ENCODE measurements at regions not wholly inside any gene's neighbourhood (a gene's known extent, or its start where the extent isn't known, plus 50 kb on each side); places are given as distances from the start of the nearest gene placed in this dataset.
"Not testable (repeated sequence)": the region's sequence is repeated elsewhere in the genome, so short reads cannot be mapped to it uniquely, and the experiment has no call there.

GRCh38 chr9:65462476-65462875 lies 177.5 kb upstream of the FOXD4L5 start:
- H3K4me1 Mint-ChIP-seq; H3K27me3 ChIP-seq (replicated peaks in 1 of 2; ENCODE audit: control insufficient read depth in 2 of 2, extremely low read depth in 1 of 2, insufficient read depth in 2 of 2, low read length in 1 of 2); H3K27ac ChIP-seq (ENCODE audit: low read length); H3K4me3 Mint-ChIP-seq; DNase-seq; CTCF ChIA-PET; H3K27ac Mint-ChIP-seq; H3K4me1 ChIP-seq (ENCODE audit: control insufficient read depth in 1 of 2, extremely low read depth in 1 of 2, insufficient read depth in 2 of 2, low read length in 2 of 2); H3K27me3 Mint-ChIP-seq; H3K36me3 Mint-ChIP-seq; POLR2A ChIA-PET; ATAC-seq (replicated peaks in 1 of 4); H3K9me3 ChIP-seq; H3K36me3 ChIP-seq (ENCODE audit: control insufficient read depth in 2 of 2, extremely low read depth in 1 of 2, insufficient read depth in 1 of 2, low read length in 1 of 2); H3K4me3 ChIP-seq (ENCODE audit: control insufficient read depth in 1 of 2, extremely low read depth in 1 of 2, low read length in 1 of 2): not testable (repeated sequence)
- H3K9me3 Mint-ChIP-seq = peaks cover 26 to 27% (median 26%) of the 10 kb centered on the region in 3 donors
- WGBS (ENCODE audit: insufficient coverage) = no CpG with 5 or more reads among the region's 15 CpGs

- no peak overlapping the region for H3K27ac ChIP-seq (ENCODE audit: low read length)
- Mint-ChIP-seq H3K4me1 (peaks cover 0 to 4% (median 0%) of the 10 kb centered on the region in 3 donors), H3K4me3 (no peak overlapping the region), H3K36me3 (no peaks in the 10 kb centered on the region), H3K9me3 (peaks cover 23 to 25% (median 23%) of the 10 kb centered on the region in 3 donors), H3K27me3 (no peaks in the 10 kb centered on the region), H3K27ac (no peak overlapping the region)
- no peaks in the 10 kb centered on the region for H3K4me1 ChIP-seq (ENCODE audit: control insufficient read depth in 1 of 2, extremely low read depth in 1 of 2, insufficient read depth in 2 of 2, low read length in 2 of 2)
- ChIA-PET CTCF (no interaction called here), POLR2A (no interaction called here)
- no peaks in the 10 kb centered on the region for H3K27me3 ChIP-seq (replicated peaks in 1 of 2; ENCODE audit: control insufficient read depth in 2 of 2, extremely low read depth in 1 of 2, insufficient read depth in 2 of 2, low read length in 1 of 2)
- H3K36me3 ChIP-seq (ENCODE audit: control insufficient read depth in 2 of 2, extremely low read depth in 1 of 2, insufficient read depth in 1 of 2, low read length in 1 of 2) = no peaks in the 10 kb centered on the region
- WGBS (ENCODE audit: insufficient coverage) = 88% methylated on average over 9 of the region's 11 CpGs
- H3K4me3 ChIP-seq (ENCODE audit: control insufficient read depth in 1 of 2, extremely low read depth in 1 of 2, low read length in 1 of 2) = no peak overlapping the region
- no peaks in the 10 kb centered on the region for H3K9me3 ChIP-seq
- DNase-seq (no peak), ATAC-seq (replicated peaks in 1 of 4) (no peak)
Measured at GRCh38 chr9:65459756-65460320, 174.8 kb upstream of the FOXD4L5 start.

GRCh38 chr9:65458992-65459391 lies 174.0 kb upstream of the FOXD4L5 start:
- 89% methylated on average over 8 of the region's 10 CpGs for WGBS (ENCODE audit: insufficient coverage)
- Mint-ChIP-seq H3K27me3 (no peaks in the 10 kb centered on the region), H3K27ac (no peak overlapping the region)

GRCh38 chr9:65458465-65458864 lies 173.5 kb upstream of the FOXD4L5 start:
- no peak overlapping the region for H3K4me3 Mint-ChIP-seq
- CTCF ChIA-PET = no interaction called here
- 97% methylated on average over 11 of the region's 20 CpGs for WGBS (ENCODE audit: insufficient coverage)
- H3K27ac Mint-ChIP-seq = no peak overlapping the region
- Histone ChIP-seq H3K4me3 (ENCODE audit: control insufficient read depth in 1 of 2, extremely low read depth in 1 of 2, low read length in 1 of 2) (no peak overlapping the region), H3K27me3 (replicated peaks in 1 of 2; ENCODE audit: control insufficient read depth in 2 of 2, extremely low read depth in 1 of 2, insufficient read depth in 2 of 2, low read length in 1 of 2) (no peaks in the 10 kb centered on the region), H3K27ac (ENCODE audit: low read length) (no peak overlapping the region), H3K9me3 (no peaks in the 10 kb centered on the region), H3K4me1 (ENCODE audit: control insufficient read depth in 1 of 2, extremely low read depth in 1 of 2, insufficient read depth in 2 of 2, low read length in 2 of 2) (no peaks in the 10 kb centered on the region), H3K36me3 (ENCODE audit: control insufficient read depth in 2 of 2, extremely low read depth in 1 of 2, insufficient read depth in 1 of 2, low read length in 1 of 2) (no peaks in the 10 kb centered on the region)
- DNase-seq (peak in 2 of 35 experiments; percentile 1), ATAC-seq (replicated peaks in 1 of 4) (no peak)
- H3K27me3 Mint-ChIP-seq = no peaks in the 10 kb centered on the region
- no peaks in the 10 kb centered on the region for H3K36me3 Mint-ChIP-seq
- peaks cover 12 to 13% (median 13%) of the 10 kb centered on the region in 3 donors for H3K9me3 Mint-ChIP-seq
- POLR2A ChIA-PET = no interaction called here
- H3K4me1 Mint-ChIP-seq = peaks cover 0 to 3% (median 0%) of the 10 kb centered on the region in 3 donors

More at GRCh38 chr9:65458992-65459391, 174.0 kb upstream of the FOXD4L5 start:
- no peaks in the 10 kb centered on the region for H3K27me3 ChIP-seq (replicated peaks in 1 of 2; ENCODE audit: control insufficient read depth in 2 of 2, extremely low read depth in 1 of 2, insufficient read depth in 2 of 2, low read length in 1 of 2)
- peaks cover 0 to 4% (median 0%) of the 10 kb centered on the region in 3 donors for H3K4me1 Mint-ChIP-seq
- peaks cover 15 to 18% (median 16%) of the 10 kb centered on the region in 3 donors for H3K9me3 Mint-ChIP-seq
- H3K4me3 ChIP-seq (ENCODE audit: control insufficient read depth in 1 of 2, extremely low read depth in 1 of 2, low read length in 1 of 2) = peak overlapping the region in 1 of 2 donors; percentile 15
- DNase-seq = no peak
- H3K9me3 ChIP-seq = no peaks in the 10 kb centered on the region
- no peak overlapping the region for H3K4me3 Mint-ChIP-seq
- H3K36me3 ChIP-seq (ENCODE audit: control insufficient read depth in 2 of 2, extremely low read depth in 1 of 2, insufficient read depth in 1 of 2, low read length in 1 of 2) = no peaks in the 10 kb centered on the region
- ChIA-PET CTCF (no interaction called here), POLR2A (no interaction called here)
- H3K36me3 Mint-ChIP-seq = no peaks in the 10 kb centered on the region
- ATAC-seq (replicated peaks in 1 of 4) = no peak
- no peak overlapping the region for H3K27ac ChIP-seq (ENCODE audit: low read length)
- no peaks in the 10 kb centered on the region for H3K4me1 ChIP-seq (ENCODE audit: control insufficient read depth in 1 of 2, extremely low read depth in 1 of 2, insufficient read depth in 2 of 2, low read length in 2 of 2)

- H3K9me3 ChIP-seq; DNase-seq; H3K27me3 Mint-ChIP-seq; H3K4me3 Mint-ChIP-seq; H3K36me3 ChIP-seq (ENCODE audit: control insufficient read depth in 2 of 2, extremely low read depth in 1 of 2, insufficient read depth in 1 of 2, low read length in 1 of 2); H3K4me3 ChIP-seq (ENCODE audit: control insufficient read depth in 1 of 2, extremely low read depth in 1 of 2, low read length in 1 of 2); CTCF ChIA-PET; H3K36me3 Mint-ChIP-seq; H3K27me3 ChIP-seq (replicated peaks in 1 of 2; ENCODE audit: control insufficient read depth in 2 of 2, extremely low read depth in 1 of 2, insufficient read depth in 2 of 2, low read length in 1 of 2); H3K4me1 ChIP-seq (ENCODE audit: control insufficient read depth in 1 of 2, extremely low read depth in 1 of 2, insufficient read depth in 2 of 2, low read length in 2 of 2); POLR2A ChIA-PET; ATAC-seq (replicated peaks in 1 of 4); H3K4me1 Mint-ChIP-seq; H3K27ac ChIP-seq (ENCODE audit: low read length); H3K27ac Mint-ChIP-seq: not testable (repeated sequence)
- peaks cover 8 to 11% (median 10%) of the 10 kb centered on the region in 3 donors for H3K9me3 Mint-ChIP-seq
- WGBS (ENCODE audit: insufficient coverage) = 91% methylated on average over 15 of the region's 18 CpGs
Measured at GRCh38 chr9:65456991-65457390, 172.0 kb upstream of the FOXD4L5 start.

- H3K27ac ChIP-seq (ENCODE audit: low read length); CTCF ChIA-PET; DNase-seq; H3K27me3 ChIP-seq (replicated peaks in 1 of 2; ENCODE audit: control insufficient read depth in 2 of 2, extremely low read depth in 1 of 2, insufficient read depth in 2 of 2, low read length in 1 of 2); H3K36me3 ChIP-seq (ENCODE audit: control insufficient read depth in 2 of 2, extremely low read depth in 1 of 2, insufficient read depth in 1 of 2, low read length in 1 of 2); H3K27ac Mint-ChIP-seq; H3K27me3 Mint-ChIP-seq; H3K4me1 ChIP-seq (ENCODE audit: control insufficient read depth in 1 of 2, extremely low read depth in 1 of 2, insufficient read depth in 2 of 2, low read length in 2 of 2); POLR2A ChIA-PET; H3K4me3 ChIP-seq (ENCODE audit: control insufficient read depth in 1 of 2, extremely low read depth in 1 of 2, low read length in 1 of 2); H3K4me1 Mint-ChIP-seq; H3K9me3 ChIP-seq; H3K36me3 Mint-ChIP-seq; H3K4me3 Mint-ChIP-seq: not testable (repeated sequence)
- H3K9me3 Mint-ChIP-seq = peaks cover 7 to 11% (median 9%) of the 10 kb centered on the region in 3 donors
- WGBS (ENCODE audit: insufficient coverage) = 85% methylated on average over 13 of the region's 18 CpGs
- peak in 2 of 4 experiments; percentile 25 to 27 for ATAC-seq (replicated peaks in 1 of 4)
Measured at GRCh38 chr9:65455751-65456647, 171.0 kb upstream of the FOXD4L5 start.

Data from T-cell (primary cell).